NT2/D1 (cell line): ENCODE measurements at regions not wholly inside any gene's neighbourhood (a gene's known extent, or its start where the extent isn't known, plus 50 kb on each side); places are given as distances from the start of the nearest gene placed in this dataset.

Experiments
- DNase-seq: peaks from one replicate; pipeline ENCODE4 v3.0.0-alpha.2; 2011; ENCODE audit warnings: low read depth, low spot score
- H3K27me3 ChIP-seq: 2 replicates; pipeline ENCODE4 v1.6.0; 2011; ENCODE audit warnings: mild to moderate bottlenecking; ENCODE audit not compliant: insufficient read length, insufficient read depth
- H3K36me3 ChIP-seq: 2 replicates; pipeline ENCODE4 v1.6.1; 2011; ENCODE audit warnings: mild to moderate bottlenecking, low read length, mixed read lengths; ENCODE audit not compliant: insufficient read depth, insufficient read length
- H3K4me1 ChIP-seq: 2 replicates; pipeline ENCODE4 v1.5.1; 2011; ENCODE audit not compliant: insufficient read depth, insufficient read length
- H3K4me3 ChIP-seq: 2 replicates; pipeline ENCODE4 v1.5.1; 2011; ENCODE audit warnings: low read depth; ENCODE audit not compliant: insufficient read length
- H3K9ac ChIP-seq: 2 replicates; pipeline ENCODE4 v1.6.0; 2011; ENCODE audit warnings: low read depth; ENCODE audit not compliant: insufficient read length
- H3K9me3 ChIP-seq: 2 replicates; pipeline ENCODE4 v1.5.1; 2011; ENCODE audit warnings: mild to moderate bottlenecking, low read length; ENCODE audit not compliant: insufficient read depth
- SUZ12 ChIP-seq: IDR thresholded peaks from 2 replicates; pipeline ENCODE4 v1.6.1; 2011; ENCODE audit not compliant: insufficient read length, insufficient read depth; ENCODE audit errors: extremely low read depth
- YY1 ChIP-seq: IDR thresholded peaks from 2 replicates; pipeline ENCODE4 v1.6.1; 2011; ENCODE audit not compliant: insufficient read length, insufficient read depth
- ZNF274 ChIP-seq: IDR thresholded peaks from 2 replicates; pipeline ENCODE4 v1.6.1; 2011; ENCODE audit warnings: mild to moderate bottlenecking, low read depth, low read length

GRCh38 chr5:35320029-35320428 lies 89.7 kb upstream of the PRLR start:
- H3K27me3 ChIP-seq = no peaks in the 10 kb centered on the region
- H3K9me3 ChIP-seq = no peaks in the 10 kb centered on the region
- no peak overlapping the region for H3K4me3 ChIP-seq
- no peak overlapping the region for H3K9ac ChIP-seq
- H3K36me3 ChIP-seq = no peaks in the 10 kb centered on the region
- DNase-seq = no peak
- no peaks in the 10 kb centered on the region for H3K4me1 ChIP-seq
- TF ChIP-seq ZNF274 (no peak), YY1 (no peak), SUZ12 (no peak)

DNA sequence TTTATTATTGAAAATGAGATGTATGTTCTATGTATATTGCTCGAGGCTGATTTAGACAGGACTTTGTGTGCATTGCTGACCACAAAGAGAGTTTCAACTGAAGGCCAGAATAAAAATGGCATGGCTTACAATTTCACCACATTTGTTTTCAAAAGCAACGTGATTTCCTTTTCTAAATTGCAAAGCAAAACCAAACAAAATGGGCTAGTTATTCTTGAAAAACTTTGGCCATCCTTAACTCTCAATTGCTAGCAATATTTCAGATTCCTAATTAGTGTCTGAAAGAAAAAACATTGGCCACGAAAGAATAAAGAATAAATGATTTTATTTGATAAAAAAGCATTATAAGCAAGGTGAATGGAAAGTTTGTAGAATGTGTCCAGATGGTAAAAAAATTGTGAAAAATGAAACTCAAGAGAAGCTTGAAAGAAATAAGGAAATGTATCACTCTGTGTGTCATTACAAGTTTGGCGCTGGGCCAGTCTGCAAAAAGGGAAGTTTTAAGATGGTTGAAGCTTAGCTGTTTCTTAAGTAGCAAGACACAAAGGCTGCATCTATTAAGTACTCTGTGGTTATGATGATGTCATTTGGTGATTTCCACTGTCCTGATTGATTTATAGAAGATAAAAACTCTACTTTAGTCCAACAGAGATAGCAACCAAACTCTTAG lies 89.2 kb upstream of the PRLR start:
- Histone ChIP-seq H3K4me1 (no peaks in the 10 kb centered on the region), H3K9ac (no peak overlapping the region), H3K9me3 (no peaks in the 10 kb centered on the region), H3K4me3 (no peak overlapping the region), H3K36me3 (no peaks in the 10 kb centered on the region), H3K27me3 (no peaks in the 10 kb centered on the region)
- TF ChIP-seq SUZ12 (no peak), YY1 (no peak), ZNF274 (no peak)
- no peak for DNase-seq

- no peak for DNase-seq
- Histone ChIP-seq H3K36me3 (no peaks in the 10 kb centered on the region), H3K4me1 (no peaks in the 10 kb centered on the region), H3K9ac (no peak overlapping the region), H3K27me3 (no peaks in the 10 kb centered on the region), H3K9me3 (no peaks in the 10 kb centered on the region), H3K4me3 (no peak overlapping the region)
- TF ChIP-seq YY1 (no peak), SUZ12 (no peak), ZNF274 (no peak)
Measured at GRCh38 chr5:35317586-35317985, 87.3 kb upstream of the PRLR start.

DNA sequence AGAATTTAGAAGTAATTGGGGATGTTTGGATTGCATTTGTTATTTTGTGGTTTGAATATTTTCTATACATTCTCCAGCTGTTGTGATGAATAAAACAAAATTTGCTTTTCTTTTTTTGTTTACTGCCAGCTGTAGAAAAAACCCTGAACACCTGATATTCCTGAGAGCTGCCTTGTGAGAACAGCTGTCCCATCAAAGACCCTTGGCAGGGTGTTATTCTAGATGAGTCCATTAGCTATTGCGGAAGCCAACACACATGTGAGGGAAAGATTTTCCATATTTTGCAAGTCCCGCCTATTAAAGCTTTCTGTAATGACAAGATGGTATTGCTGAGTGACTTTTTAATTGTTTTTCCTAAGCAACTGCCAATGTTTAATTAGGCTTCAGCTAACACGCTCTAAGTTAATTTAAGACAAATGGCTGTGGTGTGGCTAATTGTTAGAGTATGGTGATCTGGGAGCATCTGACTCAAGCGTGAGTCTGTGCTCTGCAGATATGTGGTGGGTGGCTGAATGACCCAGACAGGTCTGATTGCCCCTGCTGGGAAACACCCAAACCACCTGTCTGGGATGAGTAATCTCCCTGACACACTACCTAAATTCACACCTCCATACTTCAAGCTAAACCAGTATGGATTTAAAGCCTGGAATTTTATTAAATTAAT lies 86.5 kb upstream of the PRLR start:
- no peak for TF ChIP-seq SUZ12
- no peak overlapping the region for H3K9ac ChIP-seq
- no peaks in the 10 kb centered on the region for H3K36me3 ChIP-seq
- no peak for DNase-seq
- H3K4me3 ChIP-seq = no peak overlapping the region
- no peaks in the 10 kb centered on the region for H3K4me1 ChIP-seq
- H3K27me3 ChIP-seq = no peaks in the 10 kb centered on the region
- H3K9me3 ChIP-seq = no peaks in the 10 kb centered on the region

DNA sequence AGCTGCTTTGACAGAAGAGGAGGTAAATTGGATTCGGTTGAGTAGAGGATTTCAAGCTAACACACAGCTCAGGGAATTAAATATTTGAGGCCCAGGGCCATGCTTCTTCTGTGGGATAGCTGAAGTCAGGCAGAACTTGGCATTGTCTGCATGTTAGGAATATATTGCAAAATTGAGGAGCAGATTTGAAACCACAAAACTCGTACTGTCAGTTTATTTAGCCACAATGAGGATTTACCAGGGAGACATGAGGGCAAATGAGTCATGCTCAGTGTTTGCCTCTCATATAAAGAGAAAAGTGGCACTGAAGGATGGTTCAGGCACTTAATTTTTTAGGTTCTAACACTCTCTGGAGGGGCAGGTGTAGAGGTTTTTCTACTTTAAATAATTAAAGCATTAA lies 83.0 kb upstream of the PRLR start:
- Histone ChIP-seq H3K27me3 (no peaks in the 10 kb centered on the region), H3K4me1 (no peaks in the 10 kb centered on the region), H3K4me3 (no peak overlapping the region), H3K36me3 (no peaks in the 10 kb centered on the region), H3K9me3 (no peaks in the 10 kb centered on the region), H3K9ac (no peak overlapping the region)
- DNase-seq = no peak
- TF ChIP-seq SUZ12 (no peak), ZNF274 (no peak), YY1 (no peak)

DNA sequence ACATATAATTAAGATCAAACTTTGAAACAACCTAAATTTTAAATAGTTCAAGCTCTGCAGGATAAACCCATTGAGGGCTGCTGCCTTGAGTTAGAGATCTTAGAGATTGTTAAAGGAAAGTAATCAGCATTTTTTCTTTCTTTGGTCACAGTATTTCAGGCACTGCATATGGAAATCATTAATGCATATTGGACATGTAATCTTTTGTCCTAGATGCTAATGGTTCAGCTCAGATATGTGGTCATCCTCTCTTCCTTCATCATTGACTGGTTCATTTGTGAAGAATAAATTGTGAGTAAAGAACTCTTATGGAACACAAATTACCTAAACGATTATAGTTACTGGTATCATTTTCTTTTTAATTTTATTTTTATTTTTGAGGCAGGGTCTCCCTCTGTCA lies 82.0 kb upstream of the PRLR start:
- no peaks in the 10 kb centered on the region for H3K4me1 ChIP-seq
- H3K4me3 ChIP-seq = no peak overlapping the region
- no peaks in the 10 kb centered on the region for H3K36me3 ChIP-seq
- H3K9ac ChIP-seq = no peak overlapping the region
- TF ChIP-seq YY1 = no peak
- TF ChIP-seq ZNF274 = no peak
- TF ChIP-seq SUZ12 = no peak
- DNase-seq = no peak
- H3K27me3 ChIP-seq = no peaks in the 10 kb centered on the region
- no peaks in the 10 kb centered on the region for H3K9me3 ChIP-seq

DNA sequence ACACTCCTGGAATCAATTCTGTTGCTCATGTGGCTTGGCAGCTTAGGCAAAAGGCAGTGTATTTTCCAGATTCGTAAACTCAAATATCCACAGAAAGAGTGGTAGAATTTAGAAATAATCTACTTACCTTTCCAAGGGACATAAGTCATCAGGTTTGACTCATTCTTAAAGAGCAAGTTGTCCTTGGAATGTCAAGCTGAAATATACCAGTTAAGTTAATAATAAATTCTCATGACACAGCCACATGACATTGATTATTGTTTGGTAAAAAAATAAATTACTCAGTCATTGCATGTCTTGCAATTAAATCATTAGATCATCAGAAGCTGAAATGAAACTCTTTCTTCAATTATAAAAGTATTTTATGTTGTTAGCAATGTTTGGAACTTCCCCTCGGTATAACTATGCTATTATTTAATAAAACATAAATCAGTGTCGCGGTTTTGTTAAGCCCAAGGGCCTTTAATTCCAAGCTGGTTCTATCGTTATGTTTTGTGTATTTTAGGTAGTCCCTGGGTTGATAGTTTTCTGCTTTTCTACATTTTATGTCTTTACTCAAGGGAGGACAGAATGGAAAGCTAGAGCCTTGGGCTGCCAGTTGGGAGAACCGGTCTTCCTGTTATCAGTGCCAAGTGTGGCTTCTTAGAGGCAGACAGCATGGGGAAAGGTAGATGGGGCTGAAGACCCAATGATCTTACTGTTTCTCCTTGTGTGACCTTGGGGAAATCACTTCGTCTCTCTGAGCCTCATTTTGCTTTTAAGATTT lies 79.3 kb upstream of the PRLR start:
- Histone ChIP-seq H3K4me1 (no peaks in the 10 kb centered on the region), H3K9me3 (no peaks in the 10 kb centered on the region), H3K36me3 (no peaks in the 10 kb centered on the region), H3K4me3 (no peak overlapping the region), H3K27me3 (no peaks in the 10 kb centered on the region), H3K9ac (no peak overlapping the region)
- TF ChIP-seq SUZ12 (no peak), YY1 (no peak), ZNF274 (no peak)
- DNase-seq = no peak
